Choroid plexus epithelial cell (primary cell): ENCODE measurements at regions not wholly inside any gene's neighbourhood (a gene's known extent, or its start where the extent isn't known, plus 50 kb on each side); places are given as distances from the start of the nearest gene placed in this dataset.

Experiments
- DNase-seq: peaks from one replicate; pipeline ENCODE4 v3.0.0-alpha.2; 2010; ENCODE audit warnings: low read depth
- H3K4me3 ChIP-seq: 2 replicates; pipeline ENCODE4 v1.5.1; 2011; ENCODE audit warnings: low read depth, mild to moderate bottlenecking, control low read depth, low read length, moderate library complexity
- CTCF ChIP-seq: conservative IDR thresholded peaks from 2 replicates; pipeline ENCODE4 v1.5.1; 2011; ENCODE audit warnings: low read depth, mild to moderate bottlenecking, control low read depth, inconsistent platforms, low read length, moderate library complexity

GRCh38 chr14:101623685-101624444, 62.6 kb downstream of the DIO3 start:
- no peak overlapping the region for H3K4me3 ChIP-seq
- no peak for TF ChIP-seq CTCF
- DNase-seq = no peak

GRCh38 chr14:101624536-101624935, 63.2 kb downstream of the DIO3 start:
- no peak overlapping the region for H3K4me3 ChIP-seq
- DNase-seq = peak; percentile 2
- no peak for TF ChIP-seq CTCF

- DNase-seq = no peak
- no peak overlapping the region for H3K4me3 ChIP-seq
- TF ChIP-seq CTCF = no peak
Measured at GRCh38 chr14:101625336-101626097, 64.2 kb downstream of the DIO3 start.

GRCh38 chr14:101626331-101626730, 65.0 kb downstream of the DIO3 start:
- TF ChIP-seq CTCF = no peak
- DNase-seq = no peak
- no peak overlapping the region for H3K4me3 ChIP-seq

- no peak for DNase-seq
- no peak overlapping the region for H3K4me3 ChIP-seq
- TF ChIP-seq CTCF = no peak
Measured at GRCh38 chr14:101627915-101628262, 66.6 kb downstream of the DIO3 start.

- TF ChIP-seq CTCF = peak; percentile 66
- DNase-seq = peak; percentile 70
- peak overlapping the region; percentile 48 for H3K4me3 ChIP-seq
Measured at GRCh38 chr14:101628471-101628966, 67.2 kb downstream of the DIO3 start.

GRCh38 chr14:101628975-101629374, 67.7 kb downstream of the DIO3 start:
- H3K4me3 ChIP-seq = no peak overlapping the region
- DNase-seq = no peak
- TF ChIP-seq CTCF = no peak
